ENCODE measurements at regions not wholly inside any gene's neighbourhood (a gene's known extent, or its start where the extent isn't known, plus 50 kb on each side); places are given as distances from the start of the nearest gene placed in this dataset.

DNA sequence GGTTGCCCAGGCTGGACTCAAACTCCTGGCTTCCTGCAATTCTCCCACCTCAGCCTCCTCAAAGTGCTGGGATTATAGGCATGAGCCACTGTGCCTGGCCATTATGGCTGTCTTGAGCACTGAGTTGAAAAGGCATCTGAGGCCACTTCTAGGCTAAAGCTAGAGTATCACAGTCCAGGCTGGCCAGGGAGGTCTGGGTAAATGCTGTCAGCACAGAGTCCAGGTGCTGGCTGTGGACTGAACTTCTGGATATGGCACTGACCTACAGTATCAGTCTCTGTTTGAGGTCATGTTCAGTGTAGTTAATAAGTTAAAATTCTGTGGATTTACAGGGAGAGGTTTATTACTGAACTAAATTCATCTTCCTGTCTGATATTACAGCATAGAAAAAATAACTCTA is 222.5 kb upstream of the TOM1L1 start:
- TF ChIP-seq POLR2A (IDR thresholded peaks at IDR 0.05), result no peak
- no peak for TF ChIP-seq CTCF (IDR thresholded peaks at IDR 0.05)

All from prostate gland (tissue), 2 donors.